Right lobe of liver (tissue), 6 donors: ENCODE measurements at regions not wholly inside any gene's neighbourhood (a gene's known extent, or its start where the extent isn't known, plus 50 kb on each side); places are given as distances from the start of the nearest gene placed in this dataset.
A peak's percentile ranks its signal among the peaks of the same experiment; 100 is the strongest.

Experiments
- ATAC-seq, 4 donors: fragments of 200-7000 bp; cut with Tn5 transposase; one replicate each; pipeline ENCODE4 v1.9.1; 2020; ENCODE audit warnings: mild to moderate bottlenecking in 4 of 4, moderate library complexity in 4 of 4
- DNase-seq, 3 donors: peaks; one replicate each; pipeline ENCODE4 v3.0.0-alpha.2; 2020
- H3K27ac ChIP-seq, 3 donors: fragments of 200-600 bp; one replicate each; pipeline ENCODE4 v1.8.0; 2022
- H3K27me3 ChIP-seq, 2 donors: fragments of 200-600 bp; one replicate each; pipeline ENCODE4 v1.8.0; 2022
- H3K36me3 ChIP-seq, 4 donors: fragments of 200-600 bp; sonication (generic) in 1 of 4; one replicate each; pipeline versions ENCODE4 v1.5.1 to v1.8.0; 2017 to 2022; ENCODE audit warnings: control low read depth in 1 of 4
- H3K4me1 ChIP-seq, 4 donors: fragments of 200-600 bp; sonication (generic) in 1 of 4; one replicate each; pipeline versions ENCODE4 v1.5.1 to v1.8.0; 2017 to 2022; ENCODE audit warnings: control low read depth in 1 of 4
- H3K4me3 ChIP-seq, 3 donors: fragments of 200-600 bp; one replicate each; pipeline ENCODE4 v1.8.0; 2022
- H3K9me3 ChIP-seq, 4 donors: fragments of 200-600 bp; sonication (generic) in 1 of 4; one replicate each; pipeline versions ENCODE4 v1.5.1 to v1.8.0; 2017 to 2022; ENCODE audit warnings: control low read depth in 1 of 4
- POLR2A ChIP-seq: fragments of 450-650 bp; IDR thresholded peaks from one replicate; pipeline ENCODE4 v1.6.1; 2017; ENCODE audit warnings: antibody characterized with exemption, mild to moderate bottlenecking
- WGBS: methylation state at CpG from one replicate; pipeline ENCODE4 v1.1.6; 2018; ENCODE audit warnings: low coverage, low lambda C conversion rate; ENCODE audit not compliant: insufficient coverage; ENCODE audit errors: missing lambda C conversion rate; 5-methylcytosine and 5-hydroxymethylcytosine counted together
- intact Hi-C, 2 donors: fragments of 100-400 bp; cut with DNase I; formaldehyde crosslinking; loops; one replicate each; pipeline versions ENCODE4 v1.11.2 to v1.14.1; 2022
- TF ChIP-seq, protein P1 (sequence below), 4 donors: fragments of 200-600 bp in 3 of 4; fragments of 450-650 bp in 1 of 4; IDR thresholded peaks; one replicate each; pipeline versions ENCODE4 v1.5.1 to v1.8.0; 2016 to 2022; ENCODE audit warnings: antibody characterized with exemption in 4 of 4, mild to moderate bottlenecking in 2 of 4
- donor health status: DM: no; HTN: yes; CAD: no.
- donor health status: DM: no; HTN: no; CAD: no.
- donor health status: DM: no; HTN: no; CAD: no.
- donor health status: DM: no; HTN: yes; CAD: no.
- donor health status: DM: no; HTN: yes; CAD: no.

DNA sequence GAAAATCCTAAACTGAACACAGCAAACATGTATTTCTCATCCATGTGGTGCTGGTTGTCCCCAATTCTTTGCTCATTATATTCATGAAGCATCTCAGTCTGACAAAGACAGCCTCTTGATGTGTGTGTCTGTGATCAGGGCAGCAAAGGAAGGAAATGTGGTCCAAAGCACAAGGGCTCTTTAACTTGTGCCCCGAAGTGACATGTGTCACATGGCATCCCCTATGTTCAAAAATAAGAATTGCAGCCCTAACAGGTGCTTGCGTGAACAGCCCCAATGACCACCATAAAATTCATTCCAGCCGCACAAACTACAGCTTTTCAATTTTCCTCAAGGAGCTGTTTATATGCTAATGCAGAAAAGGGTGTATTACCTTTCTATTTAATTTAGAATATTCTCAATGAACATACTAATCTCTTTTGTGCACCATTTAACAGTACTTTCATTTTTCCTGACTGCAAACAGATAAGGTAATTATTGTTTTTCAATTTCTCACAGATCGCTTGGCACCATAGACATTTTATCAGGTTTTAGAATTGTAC is 231.9 kb upstream of the CTSO start:
- intact Hi-C loops, result no loop called here
- Histone ChIP-seq H3K36me3 (no peaks in the 10 kb centered on the region), H3K4me3 (no peak overlapping the region), H3K27ac (no peak overlapping the region), H3K27me3 (no peaks in the 10 kb centered on the region), H3K4me1 (no peaks in the 10 kb centered on the region), H3K9me3 (no peaks in the 10 kb centered on the region)
- no peak for TF ChIP-seq POLR2A
- TF ChIP-seq, protein P1, sequence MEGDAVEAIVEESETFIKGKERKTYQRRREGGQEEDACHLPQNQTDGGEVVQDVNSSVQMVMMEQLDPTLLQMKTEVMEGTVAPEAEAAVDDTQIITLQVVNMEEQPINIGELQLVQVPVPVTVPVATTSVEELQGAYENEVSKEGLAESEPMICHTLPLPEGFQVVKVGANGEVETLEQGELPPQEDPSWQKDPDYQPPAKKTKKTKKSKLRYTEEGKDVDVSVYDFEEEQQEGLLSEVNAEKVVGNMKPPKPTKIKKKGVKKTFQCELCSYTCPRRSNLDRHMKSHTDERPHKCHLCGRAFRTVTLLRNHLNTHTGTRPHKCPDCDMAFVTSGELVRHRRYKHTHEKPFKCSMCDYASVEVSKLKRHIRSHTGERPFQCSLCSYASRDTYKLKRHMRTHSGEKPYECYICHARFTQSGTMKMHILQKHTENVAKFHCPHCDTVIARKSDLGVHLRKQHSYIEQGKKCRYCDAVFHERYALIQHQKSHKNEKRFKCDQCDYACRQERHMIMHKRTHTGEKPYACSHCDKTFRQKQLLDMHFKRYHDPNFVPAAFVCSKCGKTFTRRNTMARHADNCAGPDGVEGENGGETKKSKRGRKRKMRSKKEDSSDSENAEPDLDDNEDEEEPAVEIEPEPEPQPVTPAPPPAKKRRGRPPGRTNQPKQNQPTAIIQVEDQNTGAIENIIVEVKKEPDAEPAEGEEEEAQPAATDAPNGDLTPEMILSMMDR (IDR thresholded peaks at IDR 0.05), result no peak
- 84% methylated on average over 3 of the region's 4 CpGs for WGBS
- no peak for ATAC-seq
- DNase-seq, result no peak

- 5% methylated on average over 1 of the region's 1 CpG for WGBS
- DNase-seq (no peak), ATAC-seq (peak in 3 of 4 donors; percentile 59 to 97 (median 83))
- Histone ChIP-seq H3K27me3 (no peaks in the 10 kb centered on the region), H3K9me3 (no peaks in the 10 kb centered on the region), H3K27ac (no peak overlapping the region), H3K4me1 (no peaks in the 10 kb centered on the region), H3K4me3 (no peak overlapping the region), H3K36me3 (no peaks in the 10 kb centered on the region)
- TF ChIP-seq POLR2A, result no peak
- TF ChIP-seq, protein P1 (IDR thresholded peaks at IDR 0.05), result no peak
- intact Hi-C loops, result no loop called here
Observed at GRCh38 chr4:156182269-156182668, 228.6 kb upstream of the CTSO start.

DNA sequence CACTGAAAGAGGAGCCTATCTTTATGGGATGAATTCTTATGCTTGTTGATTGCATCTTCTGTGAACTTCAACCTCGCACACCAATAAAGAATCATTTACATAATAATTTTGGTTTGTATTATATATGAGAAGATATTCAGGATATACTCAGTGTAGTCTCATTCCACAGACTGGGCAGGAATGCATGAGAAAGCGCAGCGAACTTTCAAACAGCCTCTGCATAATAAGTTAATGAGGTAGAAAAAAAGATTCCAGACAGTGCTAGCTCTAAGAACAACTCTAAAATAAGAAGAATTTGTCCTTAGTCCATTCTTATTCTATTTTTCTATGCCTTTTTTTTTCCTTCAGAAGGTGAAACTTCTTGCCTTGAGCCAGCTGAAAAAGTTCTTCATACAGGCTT is 224.3 kb upstream of the CTSO start:
- ATAC-seq, result no peak
- intact Hi-C loops, result no loop called here
- H3K36me3 ChIP-seq, result no peaks in the 10 kb centered on the region
- no peak overlapping the region for H3K27ac ChIP-seq
- H3K9me3 ChIP-seq, result no peaks in the 10 kb centered on the region
- 81% methylated on average over 3 of the region's 3 CpGs for WGBS
- no peak for TF ChIP-seq POLR2A
- TF ChIP-seq, protein P1 (IDR thresholded peaks at IDR 0.05), result no peak
- no peak overlapping the region for H3K4me3 ChIP-seq
- H3K4me1 ChIP-seq, result no peaks in the 10 kb centered on the region
- no peaks in the 10 kb centered on the region for H3K27me3 ChIP-seq
- DNase-seq, result no peak

- ATAC-seq (no peak), DNase-seq (no peak)
- no peaks in the 10 kb centered on the region for H3K4me1 ChIP-seq
- no peaks in the 10 kb centered on the region for H3K27me3 ChIP-seq
- H3K9me3 ChIP-seq, result no peaks in the 10 kb centered on the region
- TF ChIP-seq, protein P1 (IDR thresholded peaks at IDR 0.05), result no peak
- TF ChIP-seq POLR2A, result no peak
- H3K27ac ChIP-seq, result no peak overlapping the region
- intact Hi-C loops, result no loop called here
- 81% methylated on average over 3 of the region's 3 CpGs for WGBS
- H3K36me3 ChIP-seq, result no peaks in the 10 kb centered on the region
- H3K4me3 ChIP-seq, result no peak overlapping the region
Observed at GRCh38 chr4:156176896-156177295, 223.2 kb upstream of the CTSO start.

DNA sequence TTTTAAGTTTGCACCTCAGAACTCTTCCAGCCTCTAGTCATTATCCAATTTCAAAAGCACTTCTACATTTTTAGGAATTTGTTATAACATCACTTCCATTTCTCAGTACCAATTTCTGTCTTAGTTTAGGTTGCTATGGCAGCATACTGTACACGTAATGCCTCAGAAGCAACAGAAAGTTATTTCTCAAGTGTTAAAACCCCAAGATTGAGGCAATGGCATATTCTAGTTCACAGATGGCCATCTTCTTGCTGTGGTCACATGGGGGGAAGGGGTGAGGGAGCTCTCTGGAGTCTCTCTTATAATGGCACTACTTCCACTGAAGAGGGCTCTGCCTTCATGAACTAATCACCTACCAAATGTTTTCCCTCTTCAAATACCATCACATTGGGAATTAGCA is 220.3 kb upstream of the CTSO start:
- no peaks in the 10 kb centered on the region for H3K36me3 ChIP-seq
- intact Hi-C loops, result no loop called here
- no peaks in the 10 kb centered on the region for H3K4me1 ChIP-seq
- no peak overlapping the region for H3K27ac ChIP-seq
- DNase-seq, result no peak
- no peaks in the 10 kb centered on the region for H3K9me3 ChIP-seq
- 89% methylated on average over 1 of the region's 1 CpG for WGBS
- TF ChIP-seq POLR2A, result no peak
- TF ChIP-seq, protein P1 (IDR thresholded peaks at IDR 0.05), result no peak
- no peak overlapping the region for H3K4me3 ChIP-seq
- no peak for ATAC-seq
- no peaks in the 10 kb centered on the region for H3K27me3 ChIP-seq
